OCI-LY7 (cell line): ENCODE measurements at regions not wholly inside any gene's neighbourhood (a gene's known extent, or its start where the extent isn't known, plus 50 kb on each side); places are given as distances from the start of the nearest gene placed in this dataset.

ENCODE experiments used
- BruUV-seq: library from RNA; stranded (reverse); fragments of 400-500 nt; replicated peaks from 2 replicates; lab custom pipeline; 2021; lab: Mats Ljungman, UMichigan
- CTCF ChIA-PET: fragments of 300-600 bp; sonication (Branson Sonifier 250); formaldehyde crosslinking; loops from one replicate; lab custom pipeline; 2022; ENCODE audit warnings: antibody characterized with exemption; ENCODE audit not compliant: unreplicated experiment; lab: Charles Lee
- POLR2A ChIA-PET: fragments of 300-600 bp; sonication (Branson Sonifier 250); formaldehyde crosslinking; loops from one replicate; lab custom pipeline; 2022; ENCODE audit warnings: antibody characterized with exemption; lab: Charles Lee
- DNase-seq: peaks from one replicate; pipeline ENCODE4 v3.0.0-alpha.2; 2015; ENCODE audit warnings: low spot score
- H2AFZ ChIP-seq: fragments of 200-600 bp; sonication (generic), shearing (Covaris generic); 2 replicates; pipeline ENCODE4 v1.6.1; 2014; ENCODE audit warnings: mild to moderate bottlenecking, antibody characterized with exemption, low read length, moderate library complexity
- H3K27ac ChIP-seq: fragments of 200-600 bp; sonication (generic); 2 replicates; pipeline ENCODE4 v1.5.1; 2014; ENCODE audit warnings: mixed run types, low read depth, mild to moderate bottlenecking, moderate library complexity, low read length, inconsistent platforms; ENCODE audit not compliant: poor library complexity, severe bottlenecking
- H3K36me3 ChIP-seq: fragments of 200-600 bp; sonication (generic); 2 replicates; pipeline ENCODE4 v1.6.1; 2014; ENCODE audit warnings: mild to moderate bottlenecking, antibody characterized with exemption, low read length, moderate library complexity, mixed read lengths; ENCODE audit not compliant: insufficient read depth
- H3K4me1 ChIP-seq: fragments of 200-600 bp; sonication (generic); 2 replicates; pipeline ENCODE4 v1.5.1; 2014; ENCODE audit warnings: mild to moderate bottlenecking, low read length; ENCODE audit not compliant: insufficient read depth, poor library complexity, severe bottlenecking
- H3K4me2 ChIP-seq: fragments of 200-600 bp; sonication (generic); 2 replicates; pipeline ENCODE4 v1.6.1; 2014; ENCODE audit warnings: mild to moderate bottlenecking, low read length
- H3K4me3 ChIP-seq: fragments of 200-600 bp; sonication (generic); 2 replicates; pipeline ENCODE4 v1.5.1; 2014; ENCODE audit warnings: mild to moderate bottlenecking, low read depth, low read length; ENCODE audit not compliant: poor library complexity, severe bottlenecking
- H3K79me2 ChIP-seq: fragments of 200-600 bp; sonication (generic); 2 replicates; pipeline ENCODE4 v1.6.1; 2016; ENCODE audit warnings: low read depth, mild to moderate bottlenecking, low read length, moderate library complexity, mixed read lengths; ENCODE audit not compliant: insufficient read depth
- H3K9me2 ChIP-seq: fragments of 200-600 bp; sonication (generic); 2 replicates; pipeline ENCODE4 v1.6.1; 2016; ENCODE audit warnings: mild to moderate bottlenecking, low read length, mixed read lengths; ENCODE audit not compliant: insufficient read depth
- H3K9me3 ChIP-seq: fragments of 200-600 bp; sonication (generic); 2 replicates; pipeline ENCODE4 v1.6.1; 2014; ENCODE audit warnings: mild to moderate bottlenecking, mixed run types, low read length, mixed read lengths
- H4K20me1 ChIP-seq: fragments of 200-600 bp; sonication (generic); 2 replicates; pipeline ENCODE4 v1.6.1; 2014; ENCODE audit warnings: mild to moderate bottlenecking, antibody characterized with exemption, low read length, moderate library complexity, mixed read lengths; ENCODE audit not compliant: insufficient read depth
- EZH2phosphoT487 ChIP-seq: fragments of 200-600 bp; sonication (generic); IDR thresholded peaks from 2 replicates; pipeline ENCODE4 v1.6.1; 2018; ENCODE audit warnings: low read depth, borderline replicate concordance, mild to moderate bottlenecking, mixed run types, antibody characterized with exemption, low read length, moderate library complexity, mixed read lengths
- intact Hi-C: fragments of 100-400 bp; cut with micrococcal nuclease; formaldehyde crosslinking; loops from one replicate; pipeline ENCODE4 v1.10.0; 2022; ENCODE audit not compliant: unreplicated experiment
- TF ChIP-seq, protein P1 (sequence below): fragments of 200-600 bp; sonication (generic); conservative IDR thresholded peaks from 2 replicates; pipeline ENCODE4 v1.5.1; 2014; ENCODE audit warnings: mild to moderate bottlenecking, antibody characterized with exemption, low read length, moderate library complexity, mixed read lengths

GRCh38 chr4:144213371-144213770 is 72.9 kb upstream of the GYPA start:
- Histone ChIP-seq H3K4me1 (no peaks in the 10 kb centered on the region), H3K79me2 (no peaks in the 10 kb centered on the region), H3K4me3 (no peak overlapping the region), H3K27ac (no peak overlapping the region), H3K4me2 (no peak overlapping the region), H3K9me3 (no peaks in the 10 kb centered on the region), H3K9me2 (no peaks in the 10 kb centered on the region), H3K36me3 (no peaks in the 10 kb centered on the region), H4K20me1 (no peaks in the 10 kb centered on the region), H2AFZ (no peak overlapping the region)
- intact Hi-C loops = no loop called here
- TF ChIP-seq, protein P1, sequence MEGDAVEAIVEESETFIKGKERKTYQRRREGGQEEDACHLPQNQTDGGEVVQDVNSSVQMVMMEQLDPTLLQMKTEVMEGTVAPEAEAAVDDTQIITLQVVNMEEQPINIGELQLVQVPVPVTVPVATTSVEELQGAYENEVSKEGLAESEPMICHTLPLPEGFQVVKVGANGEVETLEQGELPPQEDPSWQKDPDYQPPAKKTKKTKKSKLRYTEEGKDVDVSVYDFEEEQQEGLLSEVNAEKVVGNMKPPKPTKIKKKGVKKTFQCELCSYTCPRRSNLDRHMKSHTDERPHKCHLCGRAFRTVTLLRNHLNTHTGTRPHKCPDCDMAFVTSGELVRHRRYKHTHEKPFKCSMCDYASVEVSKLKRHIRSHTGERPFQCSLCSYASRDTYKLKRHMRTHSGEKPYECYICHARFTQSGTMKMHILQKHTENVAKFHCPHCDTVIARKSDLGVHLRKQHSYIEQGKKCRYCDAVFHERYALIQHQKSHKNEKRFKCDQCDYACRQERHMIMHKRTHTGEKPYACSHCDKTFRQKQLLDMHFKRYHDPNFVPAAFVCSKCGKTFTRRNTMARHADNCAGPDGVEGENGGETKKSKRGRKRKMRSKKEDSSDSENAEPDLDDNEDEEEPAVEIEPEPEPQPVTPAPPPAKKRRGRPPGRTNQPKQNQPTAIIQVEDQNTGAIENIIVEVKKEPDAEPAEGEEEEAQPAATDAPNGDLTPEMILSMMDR = no peak
- no peak for TF ChIP-seq EZH2phosphoT487
- no peak for DNase-seq
- ChIA-PET POLR2A (no interaction called here), CTCF (no interaction called here)
- no TSS peak for BruUV-seq

DNA sequence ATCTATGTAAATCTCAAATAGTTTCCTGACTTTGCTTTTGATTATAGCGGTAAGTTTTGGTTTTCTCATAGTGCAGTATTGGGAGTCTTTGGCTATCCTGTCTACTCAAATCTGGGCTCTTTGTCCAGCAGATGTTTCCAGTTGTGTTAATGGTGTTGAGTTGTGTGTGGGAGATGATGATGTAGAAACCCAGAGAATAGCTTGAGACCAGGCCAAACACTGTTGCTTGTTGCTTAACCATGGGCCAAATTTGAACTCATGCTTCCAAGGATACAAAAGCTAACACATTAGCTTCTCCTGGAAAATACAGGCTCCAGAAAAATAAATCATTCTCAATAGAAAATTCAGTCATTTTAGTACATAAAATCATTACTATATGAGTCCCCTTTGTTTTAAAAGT is 82.6 kb upstream of the GYPA start:
- no peak overlapping the region for H3K27ac ChIP-seq
- no peak overlapping the region for H3K4me2 ChIP-seq
- H3K36me3 ChIP-seq = no peaks in the 10 kb centered on the region
- no TSS peak for BruUV-seq
- no peak overlapping the region for H3K4me3 ChIP-seq
- no peaks in the 10 kb centered on the region for H3K9me2 ChIP-seq
- ChIA-PET POLR2A (no interaction called here), CTCF (no interaction called here)
- no peak overlapping the region for H2AFZ ChIP-seq
- H3K79me2 ChIP-seq = no peaks in the 10 kb centered on the region
- H4K20me1 ChIP-seq = no peaks in the 10 kb centered on the region
- intact Hi-C loops = no loop called here
- no peaks in the 10 kb centered on the region for H3K9me3 ChIP-seq
- no peak for DNase-seq
- H3K4me1 ChIP-seq = no peaks in the 10 kb centered on the region
- no peak for TF ChIP-seq EZH2phosphoT487
- TF ChIP-seq, protein P1 = no peak

- no peak overlapping the region for H3K4me3 ChIP-seq
- H3K9me2 ChIP-seq = no peaks in the 10 kb centered on the region
- TF ChIP-seq EZH2phosphoT487 = no peak
- TF ChIP-seq, protein P1 = no peak
- no peak for DNase-seq
- no TSS peak for BruUV-seq
- no peaks in the 10 kb centered on the region for H3K79me2 ChIP-seq
- no peak overlapping the region for H2AFZ ChIP-seq
- no peaks in the 10 kb centered on the region for H3K36me3 ChIP-seq
- no peak overlapping the region for H3K27ac ChIP-seq
- intact Hi-C loops = no loop called here
- H3K4me2 ChIP-seq = no peak overlapping the region
- ChIA-PET CTCF (interaction anchor here (0.5 kb wide), 1 partner anchor 52 kb away, joined by 3 read pairs; no protein-coding TSS in a partner anchor), POLR2A (no interaction called here)
- H4K20me1 ChIP-seq = no peaks in the 10 kb centered on the region
- no peaks in the 10 kb centered on the region for H3K9me3 ChIP-seq
- no peaks in the 10 kb centered on the region for H3K4me1 ChIP-seq
Observed at GRCh38 chr4:144223661-144224060, 83.1 kb upstream of the GYPA start.
